Body of pancreas (tissue), 4 donors: ENCODE measurements at regions not wholly inside any gene's neighbourhood (a gene's known extent, or its start where the extent isn't known, plus 50 kb on each side); places are given as distances from the start of the nearest gene placed in this dataset.
"Not testable (repeated sequence)": the region's sequence is repeated elsewhere in the genome, so short reads cannot be mapped to it uniquely, and the experiment has no call there.

Experiments
- ATAC-seq: fragments of 150-250 bp; one replicate; pipeline ENCODE4 v1.9.1; 2016
- DNase-seq, 4 donors: peaks; one replicate each; pipeline ENCODE4 v3.0.0-alpha.2; 2019
- H3K27ac ChIP-seq, 4 donors: fragments of 200-600 bp; sonication (generic); 1 replicate in 3 of 4; 2 replicates in 1 of 4; pipeline versions ENCODE4 v1.5.1 to v1.6.1; 2016 to 2019; ENCODE audit warnings: mild to moderate bottlenecking in 1 of 4, mixed read lengths in 1 of 4, moderate library complexity in 1 of 4
- H3K27me3 ChIP-seq, 2 donors: fragments of 200-600 bp; sonication (generic); one replicate each; pipeline ENCODE4 v1.6.0; 2016; ENCODE audit warnings: mild to moderate bottlenecking in 1 of 2
- H3K36me3 ChIP-seq, 2 donors: fragments of 200-600 bp; sonication (generic); replicated peaks in 1 of 2; 2 replicates each; pipeline ENCODE4 v1.5.1; 2016; ENCODE audit warnings: low read depth in 2 of 2; ENCODE audit not compliant: insufficient read depth in 1 of 2
- H3K4me1 ChIP-seq: fragments of 200-600 bp; sonication (generic); one replicate; pipeline ENCODE4 v1.6.0; 2016
- H3K4me3 ChIP-seq, 2 donors: fragments of 200-600 bp; sonication (generic); 1 replicate in 1 of 2; 2 replicates in 1 of 2; pipeline ENCODE4 v1.5.1; 2016 to 2019
- H3K9me3 ChIP-seq, 3 donors: fragments of 200-600 bp; sonication (generic); 1 replicate in 2 of 3; 2 replicates in 1 of 3; pipeline ENCODE4 v1.5.1; 2016
- POLR2A ChIP-seq, 3 donors: fragments of 450-650 bp; IDR thresholded peaks; one replicate each; pipeline ENCODE4 v1.6.1; 2016; ENCODE audit warnings: antibody characterized with exemption in 3 of 3, mild to moderate bottlenecking in 2 of 3
- WGBS, 2 donors: methylation state at CpG; one replicate each; pipeline ENCODE4 v1.1.5; 2017; 5-methylcytosine and 5-hydroxymethylcytosine counted together
- intact Hi-C: fragments of 100-400 bp; cut with DNase I; formaldehyde crosslinking; loops from one replicate; pipeline ENCODE4 v1.15.1; 2023
- TF ChIP-seq, protein P1 (sequence below), 7 experiments: fragments of 450-650 bp in 4 of 7; fragments of 200-600 bp in 3 of 7; sonication (generic) in 3 of 7; IDR thresholded peaks; one replicate each; pipeline ENCODE4 v1.5.1; 2016 to 2019; ENCODE audit warnings: antibody characterized with exemption in 7 of 7

DNA sequence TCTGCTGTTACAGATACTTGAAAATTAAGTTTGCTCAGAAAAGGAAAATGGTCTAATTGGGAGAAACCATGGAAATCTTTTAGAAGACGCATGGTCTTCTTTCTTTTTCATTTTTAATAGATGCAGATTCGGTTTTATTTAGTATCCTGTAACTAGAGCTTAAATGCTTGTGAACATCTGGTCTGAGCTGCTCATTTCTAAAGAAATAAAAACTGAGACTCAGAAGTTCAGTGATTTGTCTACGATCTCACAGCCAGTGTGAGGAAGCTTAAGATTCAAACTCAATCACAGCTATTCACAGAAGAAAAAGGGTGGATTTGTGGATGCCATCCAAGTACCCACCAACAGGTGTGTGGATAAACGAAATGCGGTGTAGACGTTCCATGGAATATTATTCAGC, 80.0 kb upstream of the TIAM1 start:
- Histone ChIP-seq H3K4me1 (no peaks in the 10 kb centered on the region), H3K27me3 (no peaks in the 10 kb centered on the region), H3K4me3 (no peak overlapping the region), H3K9me3 (no peaks in the 10 kb centered on the region), H3K27ac (no peak overlapping the region), H3K36me3 (no peaks in the 10 kb centered on the region)
- ATAC-seq (no peak), DNase-seq (no peak)
- intact Hi-C loops, result no loop called here
- TF ChIP-seq, protein P1, sequence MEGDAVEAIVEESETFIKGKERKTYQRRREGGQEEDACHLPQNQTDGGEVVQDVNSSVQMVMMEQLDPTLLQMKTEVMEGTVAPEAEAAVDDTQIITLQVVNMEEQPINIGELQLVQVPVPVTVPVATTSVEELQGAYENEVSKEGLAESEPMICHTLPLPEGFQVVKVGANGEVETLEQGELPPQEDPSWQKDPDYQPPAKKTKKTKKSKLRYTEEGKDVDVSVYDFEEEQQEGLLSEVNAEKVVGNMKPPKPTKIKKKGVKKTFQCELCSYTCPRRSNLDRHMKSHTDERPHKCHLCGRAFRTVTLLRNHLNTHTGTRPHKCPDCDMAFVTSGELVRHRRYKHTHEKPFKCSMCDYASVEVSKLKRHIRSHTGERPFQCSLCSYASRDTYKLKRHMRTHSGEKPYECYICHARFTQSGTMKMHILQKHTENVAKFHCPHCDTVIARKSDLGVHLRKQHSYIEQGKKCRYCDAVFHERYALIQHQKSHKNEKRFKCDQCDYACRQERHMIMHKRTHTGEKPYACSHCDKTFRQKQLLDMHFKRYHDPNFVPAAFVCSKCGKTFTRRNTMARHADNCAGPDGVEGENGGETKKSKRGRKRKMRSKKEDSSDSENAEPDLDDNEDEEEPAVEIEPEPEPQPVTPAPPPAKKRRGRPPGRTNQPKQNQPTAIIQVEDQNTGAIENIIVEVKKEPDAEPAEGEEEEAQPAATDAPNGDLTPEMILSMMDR (IDR thresholded peaks at IDR 0.05), result no peak
- WGBS, 2 donors, result 74 to 75% methylated on average over 6 of the region's 6 CpGs

DNA sequence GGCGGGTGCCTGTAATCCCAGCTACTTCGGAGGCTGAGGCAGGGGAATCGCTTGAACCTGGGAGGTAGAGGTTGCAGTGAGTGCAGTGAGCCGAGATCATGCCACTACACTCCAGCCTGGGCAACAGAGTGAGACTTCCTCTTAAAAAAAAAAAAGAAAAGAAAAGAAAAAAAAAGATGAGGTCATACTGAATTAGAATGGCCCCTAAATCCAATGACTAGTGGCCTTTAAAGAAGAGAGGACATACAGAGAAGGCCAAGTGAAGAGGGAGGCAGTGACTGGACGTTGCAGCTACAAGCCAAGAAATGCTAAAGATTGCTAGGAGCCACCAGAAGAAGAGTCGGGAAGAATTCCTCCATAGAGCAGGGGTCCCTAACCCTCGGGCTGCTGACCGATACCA, 76.9 kb upstream of the TIAM1 start:
- Histone ChIP-seq H3K4me1 (no peaks in the 10 kb centered on the region), H3K27me3 (no peaks in the 10 kb centered on the region), H3K36me3 (no peaks in the 10 kb centered on the region), H3K4me3 (no peak overlapping the region), H3K9me3 (no peaks in the 10 kb centered on the region), H3K27ac (no peak overlapping the region)
- TF ChIP-seq, protein P1 (IDR thresholded peaks at IDR 0.05), result no peak
- no peak for TF ChIP-seq POLR2A (IDR thresholded peaks at IDR 0.05)
- ATAC-seq, result no peak
- 74 to 76% methylated on average over 7 to 8 of the region's 8 CpGs for WGBS, 2 donors
- intact Hi-C loops, result no loop called here
- no peak for DNase-seq

DNA sequence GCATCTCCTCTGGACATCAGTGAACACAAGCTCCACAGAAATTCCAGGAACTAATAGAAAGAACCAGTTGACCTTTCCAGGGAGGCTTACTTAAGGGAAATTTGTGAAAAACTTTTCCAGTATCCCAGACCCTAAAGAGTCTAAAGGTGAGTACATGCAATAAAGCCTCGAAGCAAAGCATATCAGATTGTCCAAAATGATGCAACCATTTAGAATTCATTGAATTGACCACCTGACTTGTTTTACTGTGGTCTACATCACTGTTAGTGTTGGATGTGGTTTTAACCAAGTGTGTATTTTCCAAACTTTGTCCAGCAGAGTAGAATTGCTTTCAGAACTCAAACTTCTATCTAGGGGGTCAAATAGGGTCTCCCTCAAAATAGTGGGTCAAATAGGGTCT, 76.3 kb upstream of the TIAM1 start:
- Histone ChIP-seq H3K27me3 (no peaks in the 10 kb centered on the region), H3K36me3 (no peaks in the 10 kb centered on the region), H3K27ac (no peak overlapping the region), H3K4me1 (no peaks in the 10 kb centered on the region), H3K4me3 (no peak overlapping the region), H3K9me3 (no peaks in the 10 kb centered on the region)
- intact Hi-C loops, result no loop called here
- no peak for DNase-seq
- WGBS, 2 donors, result 53 to 65% methylated on average over 1 of the region's 1 CpG
- TF ChIP-seq, protein P1 (IDR thresholded peaks at IDR 0.05), result no peak
- no peak for TF ChIP-seq POLR2A (IDR thresholded peaks at IDR 0.05)
- no peak for ATAC-seq

DNA sequence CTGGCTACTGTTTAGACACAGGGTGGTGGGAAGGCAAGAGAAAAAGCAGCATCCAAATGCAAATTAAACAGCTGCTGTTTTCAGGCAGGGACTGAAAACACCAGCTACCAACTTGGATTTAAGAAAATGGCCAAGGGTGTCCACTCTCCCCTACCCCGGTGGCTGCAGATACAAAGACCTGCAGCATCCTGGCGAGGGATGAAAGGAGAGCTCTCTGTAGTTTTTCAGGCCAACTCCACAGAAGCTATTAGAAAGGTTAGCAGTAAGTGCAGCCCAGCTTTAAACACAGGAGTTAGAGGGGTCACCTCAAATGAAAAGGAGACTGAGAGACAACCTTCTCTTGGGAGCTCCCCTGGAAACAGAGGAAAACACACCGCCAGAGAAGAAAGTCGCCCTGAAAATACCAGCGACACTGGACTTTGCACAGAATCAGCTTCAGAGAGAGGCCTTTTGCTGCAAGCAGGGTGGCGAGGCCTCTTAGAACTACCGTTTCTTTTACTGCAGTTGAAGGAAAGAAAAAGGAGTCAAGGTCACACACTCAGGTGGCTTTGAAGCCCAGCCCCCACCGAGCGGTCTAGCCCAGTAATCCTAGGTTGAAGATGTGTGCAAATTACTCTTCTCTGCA, 74.4 kb upstream of the TIAM1 start:
- TF ChIP-seq POLR2A (IDR thresholded peaks at IDR 0.05), result no peak
- TF ChIP-seq, protein P1 (IDR thresholded peaks at IDR 0.05), result no peak
- Histone ChIP-seq H3K4me1 (no peaks in the 10 kb centered on the region), H3K27ac (no peak overlapping the region), H3K9me3 (no peaks in the 10 kb centered on the region), H3K27me3 (no peaks in the 10 kb centered on the region), H3K36me3 (no peaks in the 10 kb centered on the region), H3K4me3 (no peak overlapping the region)
- intact Hi-C loops, result no loop called here
- WGBS, 2 donors, result 57 to 62% methylated on average over 9 of the region's 9 CpGs
- DNase-seq (no peak), ATAC-seq (no peak)

DNA sequence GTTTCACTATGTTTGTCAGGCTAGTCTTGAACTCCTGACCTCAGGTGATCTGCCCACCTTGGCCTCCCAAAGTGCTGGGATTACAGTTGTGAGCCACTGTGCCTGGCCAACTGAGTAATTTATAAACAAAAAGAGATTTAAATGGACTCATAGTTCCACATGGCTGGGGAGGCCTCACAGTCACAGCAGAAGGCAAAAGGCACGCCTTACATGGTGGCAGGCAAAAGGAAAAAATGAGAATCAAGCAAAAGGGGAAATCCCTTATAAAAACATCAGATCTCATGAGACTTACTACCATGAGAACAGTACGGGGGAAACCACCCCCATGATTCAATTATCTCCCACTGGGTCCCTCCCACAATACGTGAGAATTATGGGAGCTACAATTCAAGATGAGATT, 73.2 kb upstream of the TIAM1 start:
- H3K9me3 ChIP-seq, DNase-seq, H3K36me3 ChIP-seq, ATAC-seq, intact Hi-C loops, H3K27ac ChIP-seq, H3K4me1 ChIP-seq, H3K27me3 ChIP-seq, H3K4me3 ChIP-seq: not testable (repeated sequence)
- 72 to 90% methylated on average over 3 of the region's 3 CpGs for WGBS, 2 donors
